Sigmoid colon (tissue), 4 donors: ENCODE measurements at regions not wholly inside any gene's neighbourhood (a gene's known extent, or its start where the extent isn't known, plus 50 kb on each side); places are given as distances from the start of the nearest gene placed in this dataset.
A peak's percentile ranks its signal among the peaks of the same experiment; 100 is the strongest.
"Not testable (repeated sequence)": the region's sequence is repeated elsewhere in the genome, so short reads cannot be mapped to it uniquely, and the experiment has no call there.

Experiments
- EP300 ChIP-seq, 4 donors: sonication (generic); formaldehyde crosslinking; IDR thresholded peaks; one replicate each; pipeline ENCODE4 v1.6.1; 2017; ENCODE audit warnings: antibody characterized with exemption in 4 of 4
- POLR2A ChIP-seq, 2 donors: fragments of 450-650 bp; IDR thresholded peaks; one replicate each; pipeline ENCODE4 v1.6.1; 2016; ENCODE audit warnings: antibody characterized with exemption in 2 of 2, mild to moderate bottlenecking in 2 of 2, moderate library complexity in 2 of 2
- POLR2AphosphoS5 ChIP-seq, 4 donors: sonication (generic); formaldehyde crosslinking; IDR thresholded peaks; one replicate each; pipeline ENCODE4 v1.6.1; 2017; ENCODE audit warnings: antibody characterized with exemption in 4 of 4
- TF ChIP-seq, protein P1 (sequence below), 4 experiments: fragments of 450-650 bp in 3 of 4; fragments of 200-600 bp in 1 of 4; IDR thresholded peaks; one replicate each; pipeline ENCODE4 v1.5.1; 2016 to 2019; ENCODE audit warnings: antibody characterized with exemption in 4 of 4, mild to moderate bottlenecking in 3 of 4, moderate library complexity in 2 of 4

DNA sequence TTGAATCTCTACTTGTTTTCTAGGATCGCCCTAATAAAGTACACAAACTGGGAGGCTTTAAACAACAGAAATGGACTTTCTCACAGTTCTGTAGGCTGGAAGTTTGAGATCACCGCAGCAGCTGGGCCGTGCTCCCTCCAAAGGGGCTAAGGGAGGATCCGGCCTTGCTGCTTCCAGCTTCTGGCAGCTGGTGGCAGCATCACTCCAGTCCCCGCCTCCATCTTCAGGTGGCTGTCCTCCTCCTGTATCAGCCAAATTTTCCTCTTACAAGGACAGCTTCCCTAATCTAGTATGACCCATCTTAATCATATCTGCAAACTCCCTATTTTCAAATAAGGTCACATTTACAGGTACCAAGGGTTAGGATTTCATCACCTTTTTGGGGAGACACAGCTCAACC lies 120.5 kb downstream of the MRPL57 start:
- TF ChIP-seq, protein P1, sequence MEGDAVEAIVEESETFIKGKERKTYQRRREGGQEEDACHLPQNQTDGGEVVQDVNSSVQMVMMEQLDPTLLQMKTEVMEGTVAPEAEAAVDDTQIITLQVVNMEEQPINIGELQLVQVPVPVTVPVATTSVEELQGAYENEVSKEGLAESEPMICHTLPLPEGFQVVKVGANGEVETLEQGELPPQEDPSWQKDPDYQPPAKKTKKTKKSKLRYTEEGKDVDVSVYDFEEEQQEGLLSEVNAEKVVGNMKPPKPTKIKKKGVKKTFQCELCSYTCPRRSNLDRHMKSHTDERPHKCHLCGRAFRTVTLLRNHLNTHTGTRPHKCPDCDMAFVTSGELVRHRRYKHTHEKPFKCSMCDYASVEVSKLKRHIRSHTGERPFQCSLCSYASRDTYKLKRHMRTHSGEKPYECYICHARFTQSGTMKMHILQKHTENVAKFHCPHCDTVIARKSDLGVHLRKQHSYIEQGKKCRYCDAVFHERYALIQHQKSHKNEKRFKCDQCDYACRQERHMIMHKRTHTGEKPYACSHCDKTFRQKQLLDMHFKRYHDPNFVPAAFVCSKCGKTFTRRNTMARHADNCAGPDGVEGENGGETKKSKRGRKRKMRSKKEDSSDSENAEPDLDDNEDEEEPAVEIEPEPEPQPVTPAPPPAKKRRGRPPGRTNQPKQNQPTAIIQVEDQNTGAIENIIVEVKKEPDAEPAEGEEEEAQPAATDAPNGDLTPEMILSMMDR (IDR thresholded peaks at IDR 0.05), result peak in 1 of 4 experiments; percentile 4
- TF ChIP-seq EP300, POLR2A, POLR2AphosphoS5 (IDR thresholded peaks at IDR 0.05): not testable (repeated sequence)
